ENCODE measurements at regions not wholly inside any gene's neighbourhood (a gene's known extent, or its start where the extent isn't known, plus 50 kb on each side); places are given as distances from the start of the nearest gene placed in this dataset.

DNA sequence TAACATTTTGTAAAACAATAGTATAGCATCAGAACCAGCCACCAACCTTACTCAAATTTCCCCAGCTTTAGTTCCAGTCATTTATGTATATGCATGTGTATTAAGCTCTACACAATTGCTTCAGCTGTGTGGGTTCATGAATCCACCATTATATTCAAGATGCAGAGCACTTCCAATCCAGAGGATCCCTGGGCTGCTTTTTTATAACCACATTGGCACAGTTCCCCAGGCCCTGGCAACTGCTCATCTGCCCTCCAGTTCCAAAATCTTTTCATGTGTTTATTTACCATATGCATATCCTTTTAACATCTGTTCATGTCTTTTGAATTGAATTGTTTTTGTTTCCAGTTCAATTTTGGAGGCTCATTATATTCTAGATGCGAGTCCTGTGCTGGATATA lies 482.9 kb upstream of the HS6ST1 start:
- Histone ChIP-seq H3K27ac (no peak overlapping the region), H3K9me3 (no peaks in the 10 kb centered on the region), H3K4me1 (no peaks in the 10 kb centered on the region), H3K27me3 (no peaks in the 10 kb centered on the region), H3K4me3 (replicated peaks in 1 of 3) (no peak overlapping the region), H3K36me3 (no peaks in the 10 kb centered on the region)
- no peak for TF ChIP-seq POLR2A (IDR thresholded peaks at IDR 0.05)
- TF ChIP-seq, protein P1, sequence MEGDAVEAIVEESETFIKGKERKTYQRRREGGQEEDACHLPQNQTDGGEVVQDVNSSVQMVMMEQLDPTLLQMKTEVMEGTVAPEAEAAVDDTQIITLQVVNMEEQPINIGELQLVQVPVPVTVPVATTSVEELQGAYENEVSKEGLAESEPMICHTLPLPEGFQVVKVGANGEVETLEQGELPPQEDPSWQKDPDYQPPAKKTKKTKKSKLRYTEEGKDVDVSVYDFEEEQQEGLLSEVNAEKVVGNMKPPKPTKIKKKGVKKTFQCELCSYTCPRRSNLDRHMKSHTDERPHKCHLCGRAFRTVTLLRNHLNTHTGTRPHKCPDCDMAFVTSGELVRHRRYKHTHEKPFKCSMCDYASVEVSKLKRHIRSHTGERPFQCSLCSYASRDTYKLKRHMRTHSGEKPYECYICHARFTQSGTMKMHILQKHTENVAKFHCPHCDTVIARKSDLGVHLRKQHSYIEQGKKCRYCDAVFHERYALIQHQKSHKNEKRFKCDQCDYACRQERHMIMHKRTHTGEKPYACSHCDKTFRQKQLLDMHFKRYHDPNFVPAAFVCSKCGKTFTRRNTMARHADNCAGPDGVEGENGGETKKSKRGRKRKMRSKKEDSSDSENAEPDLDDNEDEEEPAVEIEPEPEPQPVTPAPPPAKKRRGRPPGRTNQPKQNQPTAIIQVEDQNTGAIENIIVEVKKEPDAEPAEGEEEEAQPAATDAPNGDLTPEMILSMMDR (IDR thresholded peaks at IDR 0.05): no peak
- 84 to 88% methylated on average over 1 of the region's 1 CpG for WGBS, 2 donors
- no peak for DNase-seq
- intact Hi-C loops (cut with DNase I): no loop called here

- Histone ChIP-seq H3K27me3 (no peaks in the 10 kb centered on the region), H3K4me1 (no peaks in the 10 kb centered on the region), H3K9me3 (no peaks in the 10 kb centered on the region), H3K36me3 (no peaks in the 10 kb centered on the region), H3K4me3 (replicated peaks in 1 of 3) (no peak overlapping the region), H3K27ac (no peak overlapping the region)
- no peak for TF ChIP-seq POLR2A (IDR thresholded peaks at IDR 0.05)
- TF ChIP-seq, protein P1 (IDR thresholded peaks at IDR 0.05): no peak
- 94 to 98% methylated on average over 2 of the region's 2 CpGs for WGBS, 2 donors
- intact Hi-C loops (cut with DNase I): no loop called here
- DNase-seq: no peak
Measured at GRCh38 chr2:128803222-128803621, 484.6 kb upstream of the HS6ST1 start.

- DNase-seq: no peak
- Histone ChIP-seq H3K36me3 (no peaks in the 10 kb centered on the region), H3K4me3 (replicated peaks in 1 of 3) (no peak overlapping the region)
Measured at GRCh38 chr2:128805237-128805636, 486.6 kb upstream of the HS6ST1 start.

GRCh38 chr2:128805918-128806317 lies 487.2 kb upstream of the HS6ST1 start:
- Histone ChIP-seq H3K27me3 (no peaks in the 10 kb centered on the region), H3K27ac (no peak overlapping the region), H3K9me3 (no peaks in the 10 kb centered on the region), H3K4me1 (no peaks in the 10 kb centered on the region), H3K4me3 (replicated peaks in 1 of 3) (no peak overlapping the region), H3K36me3 (no peaks in the 10 kb centered on the region)
- 70 to 95% methylated on average over 2 of the region's 2 CpGs for WGBS, 2 donors
- intact Hi-C loops (cut with DNase I): no loop called here
- no peak for DNase-seq
- no peak for TF ChIP-seq POLR2A (IDR thresholded peaks at IDR 0.05)
- TF ChIP-seq, protein P1 (IDR thresholded peaks at IDR 0.05): no peak

More at GRCh38 chr2:128805237-128805636, 486.6 kb upstream of the HS6ST1 start:
- Histone ChIP-seq H3K9me3 (no peaks in the 10 kb centered on the region), H3K27ac (no peak overlapping the region), H3K4me1 (no peaks in the 10 kb centered on the region), H3K27me3 (no peaks in the 10 kb centered on the region)
- TF ChIP-seq, protein P1 (IDR thresholded peaks at IDR 0.05): no peak
- TF ChIP-seq POLR2A (IDR thresholded peaks at IDR 0.05): no peak
- intact Hi-C loops (cut with DNase I): no loop called here
- WGBS, 2 donors: 54 to 92% methylated on average over 2 of the region's 2 CpGs

DNA sequence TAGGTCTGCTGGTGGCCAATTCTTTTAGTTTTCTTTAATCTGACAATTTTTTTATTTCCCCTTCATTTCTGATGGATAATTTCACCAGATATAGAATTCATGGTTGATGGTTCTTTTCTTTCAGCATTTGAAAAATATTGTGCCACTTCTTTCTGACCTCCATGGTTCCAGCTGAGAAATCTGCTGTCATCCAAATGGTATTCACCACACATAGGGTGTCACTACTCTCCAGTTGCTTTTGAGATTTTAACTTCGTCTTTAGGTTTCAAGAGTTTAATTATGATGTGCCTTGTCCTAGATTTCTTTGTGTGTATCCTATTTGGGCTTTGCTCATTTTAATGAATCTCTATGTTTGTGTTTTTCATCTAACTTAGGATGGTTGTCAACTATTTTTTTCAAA lies 488.6 kb upstream of the HS6ST1 start:
- Histone ChIP-seq H3K4me1 (no peaks in the 10 kb centered on the region), H3K4me3 (replicated peaks in 1 of 3) (no peak overlapping the region), H3K9me3 (no peaks in the 10 kb centered on the region), H3K36me3 (no peaks in the 10 kb centered on the region), H3K27me3 (no peaks in the 10 kb centered on the region), H3K27ac (no peak overlapping the region)
- no peak for DNase-seq
- WGBS, 2 donors: 90 to 97% methylated on average over 1 of the region's 1 CpG
- TF ChIP-seq, protein P1 (IDR thresholded peaks at IDR 0.05): no peak
- TF ChIP-seq POLR2A (IDR thresholded peaks at IDR 0.05): no peak
- intact Hi-C loops (cut with DNase I): no loop called here

Measured in thyroid gland (tissue), 4 donors.